Coronary artery (tissue), 2 donors: ENCODE measurements at regions not wholly inside any gene's neighbourhood (a gene's known extent, or its start where the extent isn't known, plus 50 kb on each side); places are given as distances from the start of the nearest gene placed in this dataset.

Experiments used
- DNase-seq: peaks from one replicate; pipeline ENCODE4 v3.0.0-alpha.2; 2017; ENCODE audit warnings: low spot score
- H3K27ac ChIP-seq, 2 donors: fragments of 200-600 bp; sonication (generic); one replicate each; pipeline ENCODE4 v1.5.1; 2016 to 2019
- H3K4me3 ChIP-seq: fragments of 200-600 bp; sonication (generic); 2 replicates; pipeline ENCODE4 v1.5.1; 2016; ENCODE audit warnings: mild to moderate bottlenecking, moderate library complexity
- TF ChIP-seq, protein P1 (sequence below): fragments of 200-600 bp; sonication (generic); IDR thresholded peaks from one replicate; pipeline ENCODE4 v1.5.1; 2019; ENCODE audit warnings: antibody characterized with exemption

DNA sequence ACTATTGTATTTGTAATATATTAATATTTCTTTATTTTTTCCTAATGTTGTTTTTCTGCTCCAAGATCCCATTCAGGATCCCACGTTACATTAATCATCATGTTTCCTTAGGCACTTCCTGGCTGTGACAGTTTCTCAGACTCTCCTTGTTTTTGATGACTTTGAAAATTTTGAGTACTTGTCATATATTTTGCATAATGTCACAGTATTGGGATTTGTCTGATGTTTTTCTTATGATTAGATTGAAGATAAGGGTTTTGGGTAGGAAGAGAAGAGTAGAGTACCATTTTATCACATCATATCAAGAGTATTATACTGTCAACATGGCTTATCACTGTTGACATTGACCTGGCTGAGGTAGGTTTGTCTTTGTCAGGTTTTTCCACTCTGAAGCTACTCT is 146.3 kb upstream of the TPK1 start:
- Histone ChIP-seq H3K27ac (no peak overlapping the region), H3K4me3 (no peak overlapping the region)
- TF ChIP-seq, protein P1, sequence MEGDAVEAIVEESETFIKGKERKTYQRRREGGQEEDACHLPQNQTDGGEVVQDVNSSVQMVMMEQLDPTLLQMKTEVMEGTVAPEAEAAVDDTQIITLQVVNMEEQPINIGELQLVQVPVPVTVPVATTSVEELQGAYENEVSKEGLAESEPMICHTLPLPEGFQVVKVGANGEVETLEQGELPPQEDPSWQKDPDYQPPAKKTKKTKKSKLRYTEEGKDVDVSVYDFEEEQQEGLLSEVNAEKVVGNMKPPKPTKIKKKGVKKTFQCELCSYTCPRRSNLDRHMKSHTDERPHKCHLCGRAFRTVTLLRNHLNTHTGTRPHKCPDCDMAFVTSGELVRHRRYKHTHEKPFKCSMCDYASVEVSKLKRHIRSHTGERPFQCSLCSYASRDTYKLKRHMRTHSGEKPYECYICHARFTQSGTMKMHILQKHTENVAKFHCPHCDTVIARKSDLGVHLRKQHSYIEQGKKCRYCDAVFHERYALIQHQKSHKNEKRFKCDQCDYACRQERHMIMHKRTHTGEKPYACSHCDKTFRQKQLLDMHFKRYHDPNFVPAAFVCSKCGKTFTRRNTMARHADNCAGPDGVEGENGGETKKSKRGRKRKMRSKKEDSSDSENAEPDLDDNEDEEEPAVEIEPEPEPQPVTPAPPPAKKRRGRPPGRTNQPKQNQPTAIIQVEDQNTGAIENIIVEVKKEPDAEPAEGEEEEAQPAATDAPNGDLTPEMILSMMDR: no peak
- DNase-seq: no peak

DNA sequence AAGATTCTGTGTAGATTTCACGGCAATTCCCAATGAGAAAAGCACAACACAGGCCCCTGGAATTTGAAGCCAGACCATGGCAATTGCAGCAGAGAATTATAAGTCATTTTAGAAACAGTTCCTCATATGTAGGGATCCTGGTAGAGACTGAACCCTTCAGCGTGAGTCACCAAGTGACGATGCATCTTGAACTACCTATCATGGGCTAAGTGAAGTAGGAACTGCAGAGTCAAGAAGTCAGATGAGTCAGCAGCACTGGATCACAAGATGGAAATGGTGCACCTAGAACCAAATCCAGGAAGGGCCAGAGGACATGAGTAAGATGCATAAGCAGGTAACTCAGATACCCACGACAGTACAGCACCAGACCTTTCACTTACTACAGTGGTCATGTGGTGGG is 140.0 kb upstream of the TPK1 start:
- H3K27ac ChIP-seq: no peak overlapping the region
- TF ChIP-seq, protein P1: no peak
- H3K4me3 ChIP-seq: no peak overlapping the region
- DNase-seq: no peak

DNA sequence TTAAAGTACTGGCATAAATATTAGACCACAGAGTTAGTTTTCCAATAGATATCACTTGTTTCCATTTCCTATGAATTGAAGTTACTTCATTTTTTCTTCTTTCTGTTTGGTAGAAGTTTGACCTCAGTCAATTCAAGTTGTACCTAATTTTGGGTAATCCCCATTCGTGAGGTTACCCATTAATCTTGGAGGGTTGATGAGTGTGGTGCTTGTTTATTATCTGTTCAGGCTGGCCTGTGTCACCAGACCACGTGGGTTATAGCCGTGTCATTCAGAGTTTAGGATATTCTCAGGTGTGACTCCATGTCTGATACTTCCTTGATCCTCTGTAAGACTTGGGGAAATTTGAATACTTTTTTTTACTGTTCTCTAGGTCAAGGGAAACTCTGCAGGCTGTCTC is 133.9 kb upstream of the TPK1 start:
- Histone ChIP-seq H3K27ac (no peak overlapping the region), H3K4me3 (no peak overlapping the region)
- TF ChIP-seq, protein P1: no peak
- no peak for DNase-seq

DNA sequence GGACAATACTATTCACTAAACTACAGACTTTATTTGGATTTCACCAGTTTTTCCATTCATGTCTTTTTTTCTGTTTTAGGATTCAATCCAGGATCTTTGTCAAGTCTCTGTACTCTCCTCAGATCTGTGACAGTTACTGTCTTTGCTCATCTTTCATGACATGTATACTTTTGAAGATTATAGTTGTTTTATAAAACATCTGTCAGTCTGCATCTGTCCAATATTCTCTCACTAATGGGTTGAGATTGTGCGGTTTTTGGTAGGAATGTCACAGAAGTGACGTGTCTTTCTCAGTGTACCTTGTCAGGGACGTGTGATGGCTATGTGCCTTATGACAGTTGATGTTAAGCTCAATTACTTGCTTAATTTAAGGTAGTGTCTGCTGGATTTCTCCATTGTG is 124.9 kb upstream of the TPK1 start:
- H3K27ac ChIP-seq: no peak overlapping the region
- no peak for DNase-seq
- no peak overlapping the region for H3K4me3 ChIP-seq
- TF ChIP-seq, protein P1: no peak

DNA sequence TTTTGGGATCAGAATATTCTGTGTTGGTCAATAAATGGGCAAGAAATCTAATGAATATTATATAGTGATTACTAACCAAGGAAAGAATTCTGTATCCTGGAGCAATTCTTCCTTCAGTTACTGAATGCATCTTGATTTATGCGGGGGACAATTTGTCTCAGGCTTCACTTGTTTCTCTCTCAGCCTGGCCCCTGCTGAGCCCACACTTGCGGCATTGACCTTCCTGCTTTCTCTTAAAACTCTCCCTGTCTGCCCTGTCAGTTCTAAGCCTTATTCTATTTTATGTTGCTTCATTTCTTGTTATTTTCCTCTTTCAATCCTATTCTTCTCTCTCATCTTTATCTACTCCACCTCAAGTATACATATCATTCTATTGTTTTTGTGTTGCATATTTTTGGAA is 122.1 kb upstream of the TPK1 start:
- no peak for DNase-seq
- TF ChIP-seq, protein P1: no peak
- Histone ChIP-seq H3K27ac (no peak overlapping the region), H3K4me3 (no peak overlapping the region)

DNA sequence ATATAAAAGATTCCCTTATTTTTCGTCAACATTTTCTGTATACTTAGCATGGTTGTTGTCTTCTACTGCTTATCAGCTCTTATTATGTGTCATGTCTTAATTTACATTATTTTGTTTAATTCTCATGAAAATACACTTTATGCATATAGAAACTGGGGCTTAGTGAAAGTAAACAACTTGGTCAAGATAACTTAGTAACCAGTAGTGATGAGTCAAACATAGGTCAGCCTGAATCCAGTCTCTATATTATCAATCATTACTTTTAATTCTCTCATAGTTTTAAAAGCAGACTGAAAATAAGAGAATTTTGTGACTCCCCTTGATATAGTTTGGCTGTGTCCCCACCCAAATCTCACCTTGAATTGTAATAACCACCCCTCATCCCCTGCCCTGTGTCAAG is 119.6 kb upstream of the TPK1 start:
- Histone ChIP-seq H3K27ac (no peak overlapping the region), H3K4me3 (no peak overlapping the region)
- DNase-seq: no peak
- TF ChIP-seq, protein P1: no peak

DNA sequence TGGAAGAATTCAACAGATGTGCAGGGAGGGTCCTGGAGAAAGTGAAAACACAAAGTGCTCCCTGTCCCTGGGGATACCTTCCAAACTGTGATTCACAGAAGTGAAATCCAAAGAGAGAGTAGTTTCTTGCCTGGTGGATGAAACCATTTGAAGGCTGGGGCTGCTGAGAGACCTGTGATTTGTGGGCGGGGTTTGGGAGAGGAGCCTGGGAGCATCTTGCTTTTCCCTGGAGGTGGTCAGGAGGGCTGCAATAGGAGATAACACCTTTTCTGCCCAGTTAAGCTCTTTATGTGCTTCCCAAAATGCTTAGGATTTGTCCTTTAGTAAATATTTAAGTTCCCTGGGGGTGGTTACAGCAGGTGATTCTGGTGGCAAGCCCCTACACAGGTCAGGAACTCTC is 105.3 kb upstream of the TPK1 start:
- DNase-seq: no peak
- TF ChIP-seq, protein P1: no peak

More for the DNA sequence above, 105.3 kb upstream of the TPK1 start:
- Histone ChIP-seq H3K4me3 (no peak overlapping the region), H3K27ac (no peak overlapping the region)
